ENCODE measurements at regions not wholly inside any gene's neighbourhood (a gene's known extent, or its start where the extent isn't known, plus 50 kb on each side); places are given as distances from the start of the nearest gene placed in this dataset.
A peak's percentile ranks its signal among the peaks of the same experiment; 100 is the strongest.
"Not testable (repeated sequence)": the region's sequence is repeated elsewhere in the genome, so short reads cannot be mapped to it uniquely, and the experiment has no call there.

GRCh38 chr7:23887660-23888059 lies 177.6 kb downstream of the STK31 start:
- no peak for ATAC-seq

- no peak for ATAC-seq
Observed at GRCh38 chr7:23888958-23889357, 178.9 kb downstream of the STK31 start.

DNA sequence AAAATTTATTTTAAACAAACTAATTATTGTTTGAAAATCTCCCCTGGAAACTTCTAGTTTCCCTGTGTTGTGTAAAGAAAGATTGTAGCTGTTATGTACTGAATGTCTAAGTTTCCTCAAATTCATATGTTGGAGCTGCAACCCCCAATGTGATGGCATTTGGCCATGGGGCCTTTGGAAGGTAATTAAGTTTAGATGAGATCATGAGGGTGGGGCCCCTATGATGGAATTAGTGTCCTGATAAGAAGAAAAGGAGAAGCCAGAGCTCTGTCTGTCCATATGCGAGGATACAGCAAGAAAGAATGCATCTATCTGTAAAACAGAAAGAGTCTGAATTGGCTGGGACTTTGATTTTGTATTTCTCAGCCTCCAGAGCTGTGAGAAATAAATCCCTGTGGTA lies 179.5 kb downstream of the STK31 start:
- no peak for ATAC-seq

DNA sequence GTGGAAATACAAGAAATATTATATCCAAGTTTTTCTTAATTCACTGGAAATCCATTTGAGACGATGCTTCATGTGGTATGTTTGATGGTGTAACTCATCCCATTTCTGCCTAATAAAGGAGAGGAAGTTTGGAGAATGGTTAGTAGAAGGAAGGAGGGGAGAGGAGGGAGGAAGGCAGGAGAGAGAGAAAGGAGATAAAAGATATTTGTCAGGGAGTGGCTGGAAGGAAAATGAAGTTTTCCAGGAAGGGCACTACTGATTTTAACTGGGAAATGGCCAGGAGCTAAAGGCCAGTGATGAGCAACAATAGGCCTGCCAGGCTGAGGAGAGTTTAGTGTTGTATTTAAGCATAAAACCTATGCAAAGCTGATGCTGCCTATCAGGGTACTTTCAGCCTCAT lies 182.0 kb downstream of the STK31 start:
- ATAC-seq, result no peak

- no peak for ATAC-seq
Observed at GRCh38 chr7:23893176-23893941, 183.3 kb downstream of the STK31 start.

GRCh38 chr7:23893942-23894891 lies 184.2 kb downstream of the STK31 start:
- peak in 1 of 2 donors; percentile 32 for ATAC-seq

DNA sequence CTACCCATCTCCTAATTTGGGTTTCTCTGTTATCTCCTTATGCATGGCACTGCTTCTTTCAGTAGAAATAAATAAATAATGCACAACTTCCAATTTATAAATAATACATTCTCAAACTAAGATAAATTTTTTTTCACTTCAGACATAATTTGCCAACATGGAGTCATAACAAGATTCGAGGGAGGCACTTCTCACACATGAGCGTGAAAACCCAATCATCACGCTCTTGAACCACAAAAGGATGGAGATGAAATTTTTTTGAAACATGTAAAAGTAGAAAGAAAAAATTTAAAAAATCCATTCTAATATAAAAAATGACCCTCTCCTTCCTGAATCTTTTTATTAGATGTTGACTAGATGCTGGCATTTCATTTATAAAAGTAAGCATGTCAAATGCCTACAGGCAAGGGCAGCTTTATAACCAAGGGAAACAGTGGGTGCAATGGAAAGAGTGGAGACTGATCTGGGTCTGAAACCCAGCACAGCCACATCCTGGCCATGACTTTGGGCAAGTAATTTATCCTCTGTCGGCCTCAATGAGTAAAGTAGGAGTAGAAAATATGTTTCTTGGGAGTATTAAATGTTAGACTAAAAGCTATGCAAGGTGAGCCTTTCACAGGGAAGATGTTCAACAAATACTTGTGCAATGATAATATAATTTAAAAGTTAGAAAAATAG lies 185.0 kb downstream of the STK31 start:
- no peak for ATAC-seq

- ATAC-seq, result no peak
Observed at GRCh38 chr7:23895666-23896096, 185.7 kb downstream of the STK31 start.

- ATAC-seq, result no peak
Observed at GRCh38 chr7:23898619-23899018, 188.6 kb downstream of the STK31 start.

- not testable (repeated sequence) for ATAC-seq
Observed at GRCh38 chr7:23904901-23905300, 194.9 kb downstream of the STK31 start.

DNA sequence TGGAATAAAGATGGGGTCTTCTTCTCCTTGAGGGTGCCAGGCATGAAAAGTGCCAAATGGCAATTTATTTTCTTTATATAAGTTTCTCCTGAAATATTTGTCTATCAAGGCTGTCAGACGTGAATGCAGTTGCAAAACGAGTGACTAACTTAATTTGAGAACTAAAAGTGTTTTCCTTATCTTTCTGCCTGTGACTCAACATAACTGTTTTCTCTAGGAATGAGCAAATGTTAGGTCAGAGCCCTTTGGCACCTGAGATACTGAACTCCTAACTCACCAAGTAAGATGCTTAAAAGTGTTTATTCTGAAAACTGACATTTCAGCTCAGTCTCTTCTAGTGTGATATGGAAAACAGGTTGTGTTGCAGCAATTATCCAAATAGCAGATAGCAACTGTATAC lies 197.0 kb downstream of the STK31 start:
- ATAC-seq, result no peak

DNA sequence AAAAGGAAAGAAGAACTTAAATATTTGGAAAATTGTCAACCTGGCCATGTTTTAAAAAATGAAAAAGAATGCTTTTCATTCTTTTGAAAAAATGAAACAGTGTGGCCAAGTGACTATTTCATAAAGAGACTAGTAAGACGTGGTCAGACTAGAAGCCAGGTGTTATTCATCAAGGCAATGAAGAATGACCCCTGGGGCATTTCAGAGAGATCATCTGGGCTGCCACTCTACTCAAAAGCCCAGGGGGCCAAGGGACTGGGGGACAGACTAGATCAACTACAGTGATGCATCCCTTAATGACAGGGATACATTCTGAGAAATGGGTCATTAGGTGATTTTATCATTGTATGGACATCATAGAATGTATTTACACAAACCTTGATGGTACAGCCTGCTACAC lies 199.4 kb downstream of the STK31 start:
- ATAC-seq, result no peak

DNA sequence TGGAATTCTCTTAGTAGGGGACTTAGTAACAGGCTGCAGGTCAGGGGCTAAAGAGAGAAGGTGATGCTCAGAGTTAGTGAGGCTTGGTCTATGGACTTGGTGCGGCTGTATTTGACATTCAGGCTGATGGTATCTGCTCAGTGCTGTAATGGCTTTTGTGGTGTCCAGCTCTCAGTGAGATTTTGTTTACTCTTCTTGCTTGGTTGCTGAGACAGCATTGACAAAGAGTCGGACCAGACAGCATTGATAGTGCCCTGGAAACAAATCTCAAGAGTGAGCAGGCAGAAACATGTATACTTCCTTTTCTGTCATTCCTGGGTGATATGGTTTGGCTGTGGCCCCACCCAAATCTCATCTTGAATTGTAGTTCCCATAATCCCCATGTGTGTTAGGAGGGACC lies 202.0 kb downstream of the STK31 start:
- no peak for ATAC-seq

- ATAC-seq, result no peak
Observed at GRCh38 chr7:23913016-23913415, 203.0 kb downstream of the STK31 start.

DNA sequence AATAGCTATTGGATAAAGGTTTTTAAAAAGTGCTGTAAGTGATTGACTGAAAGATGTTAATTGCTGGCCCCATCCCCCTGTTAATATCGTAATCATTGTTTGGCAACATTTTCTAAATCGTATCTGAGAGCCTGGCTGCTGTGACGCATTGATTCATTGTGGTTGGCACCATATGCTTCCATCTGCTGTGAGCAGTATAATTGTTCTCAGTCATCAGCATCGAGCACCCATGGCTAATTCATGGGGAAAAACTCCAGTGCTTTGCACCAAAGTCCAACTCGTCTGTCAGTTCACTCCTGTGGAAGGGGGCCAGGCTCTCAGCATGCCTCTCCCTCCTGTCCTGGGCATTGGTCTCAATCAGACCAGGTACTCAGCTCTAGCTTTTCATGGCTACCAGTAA lies 205.2 kb downstream of the STK31 start:
- ATAC-seq, result no peak

GRCh38 chr7:23918286-23918685 lies 208.3 kb downstream of the STK31 start:
- no peak for ATAC-seq

DNA sequence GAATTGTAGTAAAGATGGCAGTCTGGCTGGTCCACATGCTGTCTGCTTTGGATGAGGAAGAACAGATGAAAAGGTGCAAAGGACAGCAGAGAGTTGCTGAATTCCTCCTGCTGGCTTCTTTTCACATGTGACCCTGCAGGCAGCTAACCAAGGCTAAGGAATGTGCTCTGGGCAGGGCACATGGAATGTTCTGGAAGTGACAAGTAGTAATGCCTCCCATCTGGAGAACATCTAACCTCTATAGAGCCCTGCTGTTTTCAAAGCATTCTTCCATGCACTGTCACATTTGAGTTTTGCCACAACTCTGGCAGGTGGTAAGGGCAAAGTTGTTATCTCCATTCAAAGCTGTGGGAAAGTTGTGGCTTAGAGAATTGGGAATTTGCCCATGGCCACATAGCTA lies 208.8 kb downstream of the STK31 start:
- ATAC-seq, result no peak

DNA sequence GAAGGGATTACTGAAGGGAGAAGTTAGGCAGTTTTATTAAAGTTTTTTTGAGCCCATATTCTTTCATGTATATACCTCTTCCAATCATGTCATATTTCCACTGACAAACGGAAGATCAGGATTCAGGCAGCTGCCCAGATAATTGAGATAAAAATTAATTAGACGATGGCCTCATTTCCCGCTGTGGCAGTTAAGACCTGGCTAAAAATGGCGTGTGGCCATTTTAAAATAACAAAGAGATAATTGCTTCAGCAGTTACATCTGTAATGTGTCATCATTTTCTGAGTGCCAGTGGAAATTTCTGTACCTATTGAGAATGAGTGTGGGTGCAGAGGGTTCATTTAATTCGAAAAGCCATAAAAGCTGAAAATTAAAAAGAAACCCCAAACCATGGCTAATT lies 215.1 kb downstream of the STK31 start:
- ATAC-seq, result no peak

- ATAC-seq, result no peak
Observed at GRCh38 chr7:23927709-23928417, 217.8 kb downstream of the STK31 start.

- ATAC-seq, result no peak
Observed at GRCh38 chr7:23928418-23928775, 218.4 kb downstream of the STK31 start.

DNA sequence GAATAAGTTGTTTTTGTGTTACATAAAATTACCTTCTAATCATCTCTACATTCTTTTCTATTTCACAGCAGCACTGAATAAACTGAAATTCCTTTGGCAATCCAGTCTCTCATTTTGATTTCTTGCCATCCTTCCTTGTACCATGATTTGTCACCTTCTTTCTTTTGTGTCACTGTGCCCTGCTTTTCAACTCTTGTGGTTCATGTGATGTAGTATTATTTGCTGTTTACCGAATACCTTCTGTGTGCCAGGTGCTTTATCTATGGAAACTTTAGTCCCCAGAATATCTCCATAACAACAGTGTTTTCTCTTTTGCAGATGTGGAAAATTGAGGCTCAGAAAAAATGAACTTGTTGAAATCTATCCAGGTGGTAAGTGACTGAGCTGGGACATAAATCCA lies 220.3 kb downstream of the STK31 start:
- ATAC-seq, result no peak

GRCh38 chr7:23931633-23932032 lies 221.6 kb downstream of the STK31 start:
- ATAC-seq, result no peak

GRCh38 chr7:23938215-23938614 lies 228.2 kb downstream of the STK31 start:
- ATAC-seq, result no peak

All from activated CD4-positive, CD25-positive, alpha-beta regulatory T cell treated with anti-CD3 and anti-CD28 coated beads, Interleukin-2, amount 50 U/mL, for 24 hours (primary cell).